ENCODE measurements at regions not wholly inside any gene's neighbourhood (a gene's known extent, or its start where the extent isn't known, plus 50 kb on each side); places are given as distances from the start of the nearest gene placed in this dataset.

DNA sequence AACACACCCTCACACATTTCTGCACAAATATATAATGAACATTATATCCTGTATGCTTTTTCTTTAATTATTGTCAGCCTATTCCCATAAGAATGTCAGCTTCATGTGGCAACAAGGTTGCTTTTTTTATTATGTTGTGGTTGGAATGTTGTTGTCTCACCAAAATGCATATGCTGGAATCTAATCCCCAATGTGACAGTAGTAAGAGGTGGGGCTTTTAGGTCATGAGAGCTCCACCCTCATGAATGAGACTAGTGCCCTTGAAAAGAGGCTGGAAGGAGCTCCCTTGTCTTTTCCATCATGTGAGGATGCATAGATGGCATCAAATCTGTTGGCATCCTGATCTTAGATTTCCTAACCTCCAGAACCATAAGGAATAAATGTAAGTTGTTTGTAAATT is 131.3 kb upstream of the IRX6 start:
- TF ChIP-seq, protein P1, sequence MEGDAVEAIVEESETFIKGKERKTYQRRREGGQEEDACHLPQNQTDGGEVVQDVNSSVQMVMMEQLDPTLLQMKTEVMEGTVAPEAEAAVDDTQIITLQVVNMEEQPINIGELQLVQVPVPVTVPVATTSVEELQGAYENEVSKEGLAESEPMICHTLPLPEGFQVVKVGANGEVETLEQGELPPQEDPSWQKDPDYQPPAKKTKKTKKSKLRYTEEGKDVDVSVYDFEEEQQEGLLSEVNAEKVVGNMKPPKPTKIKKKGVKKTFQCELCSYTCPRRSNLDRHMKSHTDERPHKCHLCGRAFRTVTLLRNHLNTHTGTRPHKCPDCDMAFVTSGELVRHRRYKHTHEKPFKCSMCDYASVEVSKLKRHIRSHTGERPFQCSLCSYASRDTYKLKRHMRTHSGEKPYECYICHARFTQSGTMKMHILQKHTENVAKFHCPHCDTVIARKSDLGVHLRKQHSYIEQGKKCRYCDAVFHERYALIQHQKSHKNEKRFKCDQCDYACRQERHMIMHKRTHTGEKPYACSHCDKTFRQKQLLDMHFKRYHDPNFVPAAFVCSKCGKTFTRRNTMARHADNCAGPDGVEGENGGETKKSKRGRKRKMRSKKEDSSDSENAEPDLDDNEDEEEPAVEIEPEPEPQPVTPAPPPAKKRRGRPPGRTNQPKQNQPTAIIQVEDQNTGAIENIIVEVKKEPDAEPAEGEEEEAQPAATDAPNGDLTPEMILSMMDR (IDR thresholded peaks at IDR 0.05; ENCODE audit: poor library complexity), result no peak
- TF ChIP-seq EZH2 (IDR thresholded peaks at IDR 0.05; ENCODE audit: borderline replicate concordance) (no peak), EZH2phosphoT487 (IDR thresholded peaks at IDR 0.05; ENCODE audit: low read depth, severe bottlenecking, unreplicated experiment) (no peak)
